GM21526 (cell line): ENCODE measurements at regions not wholly inside any gene's neighbourhood (a gene's known extent, or its start where the extent isn't known, plus 50 kb on each side); places are given as distances from the start of the nearest gene placed in this dataset.

Source experiments
- ATAC-seq: cut with Tn5 transposase; IDR thresholded peaks from one replicate; pipeline ENCODE4 v1.9.1; 2021; ENCODE audit warnings: moderate library complexity; ENCODE audit not compliant: unreplicated experiment, low FRiP score

DNA sequence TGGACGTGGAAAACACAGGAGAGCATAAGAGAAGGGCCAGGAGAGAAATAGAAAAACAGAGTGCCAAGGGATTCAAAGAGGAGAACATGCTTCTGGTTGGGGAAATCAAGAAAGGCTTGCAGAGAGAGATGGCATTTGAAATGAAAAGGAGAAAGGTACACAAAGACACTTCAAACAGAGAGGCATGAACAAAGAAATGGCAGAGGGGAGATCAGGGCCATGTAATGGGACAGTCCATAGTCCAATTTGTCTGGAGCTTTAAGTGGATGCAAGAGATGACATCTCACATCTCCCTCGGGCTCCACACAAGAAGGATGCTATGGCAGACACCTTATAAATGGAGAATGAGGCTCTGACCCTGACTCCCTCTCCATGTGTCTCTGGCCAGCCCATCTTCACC lies 331.1 kb downstream of the MLLT3 start:
- ATAC-seq, result no peak

DNA sequence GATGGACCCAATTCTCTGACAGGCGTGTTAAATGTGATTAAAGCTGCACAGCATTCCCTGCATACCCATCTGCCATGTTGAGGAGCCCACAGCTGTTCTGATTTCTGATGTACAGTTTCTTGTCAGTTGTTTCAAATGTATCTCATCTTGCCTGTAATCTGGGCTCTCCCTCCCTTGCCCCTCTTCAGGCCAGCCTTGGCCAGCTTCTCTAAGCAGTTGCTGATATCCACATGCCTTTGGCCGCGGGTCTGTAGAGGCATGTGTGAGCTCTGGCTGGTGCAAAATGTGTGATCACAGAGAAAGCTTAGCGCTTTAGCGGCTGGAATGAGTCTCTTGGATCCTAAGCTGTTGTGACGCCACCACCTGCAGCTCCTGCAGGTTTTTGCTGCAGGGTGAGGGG lies 332.0 kb downstream of the MLLT3 start:
- ATAC-seq, result no peak

GRCh38 chr9:20289423-20290010 lies 332.8 kb downstream of the MLLT3 start:
- ATAC-seq, result no peak

DNA sequence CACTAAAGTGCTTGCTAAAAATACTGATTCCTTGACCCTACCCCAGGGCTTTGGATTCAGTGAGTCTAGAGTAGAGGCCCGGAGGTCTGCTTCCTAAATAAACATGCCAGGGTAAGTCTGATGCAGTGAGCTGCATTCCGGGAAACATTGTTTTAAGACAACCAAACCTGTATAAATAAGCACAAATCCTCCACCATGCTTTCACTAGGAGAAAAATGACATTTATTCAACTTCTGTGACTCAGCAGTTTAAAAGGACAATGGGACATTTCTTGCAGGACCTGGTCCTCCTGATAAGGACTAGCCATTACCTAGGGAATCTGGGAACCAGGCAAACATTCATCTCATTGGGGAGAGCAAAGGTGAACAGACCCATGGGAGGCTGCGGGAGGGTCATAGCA lies 335.3 kb downstream of the MLLT3 start:
- no peak for ATAC-seq

DNA sequence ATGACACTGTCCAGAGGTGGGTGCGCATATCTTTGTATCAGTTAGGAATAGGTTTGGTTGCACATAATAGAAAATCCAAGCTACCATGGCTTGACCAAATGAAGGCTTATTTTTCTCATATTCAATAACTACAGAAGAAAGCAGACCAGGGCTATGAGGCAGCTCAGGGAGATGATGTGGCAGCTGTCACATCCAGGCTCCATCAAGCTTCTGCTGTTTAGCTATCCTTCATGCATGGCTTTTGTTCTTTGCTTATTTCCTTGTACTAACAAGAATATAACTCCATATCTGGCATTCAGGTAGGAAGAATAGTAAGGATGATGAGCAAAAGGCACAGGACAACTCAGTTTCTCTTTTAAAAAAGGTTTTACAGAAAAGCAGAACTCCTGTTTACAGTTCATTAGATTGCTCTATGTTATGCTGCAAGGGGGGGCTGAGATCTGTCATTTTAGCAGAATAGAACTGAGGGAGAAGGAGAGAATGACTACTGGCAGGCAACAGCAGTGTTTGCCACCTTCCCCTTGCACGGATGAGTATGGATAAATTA lies 336.1 kb downstream of the MLLT3 start:
- no peak for ATAC-seq

GRCh38 chr9:20284601-20285289 lies 337.6 kb downstream of the MLLT3 start:
- no peak for ATAC-seq

DNA sequence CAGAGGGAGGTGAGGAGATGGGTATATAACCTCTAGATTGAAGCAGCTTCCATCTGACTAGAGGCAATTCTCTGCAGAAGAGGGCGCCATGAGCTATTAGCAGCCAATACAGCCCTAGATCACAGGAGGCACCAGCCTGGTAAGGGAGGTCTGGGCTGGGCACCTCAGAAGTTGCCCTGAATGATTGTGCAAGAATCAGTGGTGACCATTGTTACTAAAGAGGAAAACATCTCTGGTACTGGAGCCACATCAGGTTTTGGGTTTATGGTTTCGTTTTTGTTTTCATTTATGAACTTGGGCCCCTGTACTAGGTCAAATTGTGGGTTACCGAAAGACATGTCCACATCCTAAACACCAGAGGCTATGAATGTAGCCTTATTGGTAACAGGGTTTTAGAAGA lies 342.0 kb downstream of the MLLT3 start:
- no peak for ATAC-seq

DNA sequence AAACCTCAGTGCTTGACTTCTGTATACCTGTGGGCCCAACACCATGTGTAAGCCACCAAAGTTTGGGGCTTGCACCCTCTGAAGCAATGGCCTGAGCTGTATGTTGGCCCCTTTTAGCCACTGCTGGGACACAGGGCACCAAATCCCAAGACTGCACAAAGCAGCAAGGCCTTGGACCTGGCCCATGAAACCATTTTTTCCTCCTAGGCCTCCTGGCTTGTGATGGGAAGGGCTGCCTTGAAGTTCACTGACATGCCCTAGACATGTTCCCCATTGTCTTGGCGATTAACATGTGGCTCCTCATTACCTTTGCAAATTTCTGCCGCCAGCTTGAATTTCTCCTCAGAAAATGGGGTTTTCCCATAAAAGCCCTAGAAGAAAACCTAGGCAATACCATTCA lies 345.5 kb downstream of the MLLT3 start:
- ATAC-seq, result no peak

- no peak for ATAC-seq
Measured at GRCh38 chr9:20271723-20272122, 350.6 kb downstream of the MLLT3 start.

DNA sequence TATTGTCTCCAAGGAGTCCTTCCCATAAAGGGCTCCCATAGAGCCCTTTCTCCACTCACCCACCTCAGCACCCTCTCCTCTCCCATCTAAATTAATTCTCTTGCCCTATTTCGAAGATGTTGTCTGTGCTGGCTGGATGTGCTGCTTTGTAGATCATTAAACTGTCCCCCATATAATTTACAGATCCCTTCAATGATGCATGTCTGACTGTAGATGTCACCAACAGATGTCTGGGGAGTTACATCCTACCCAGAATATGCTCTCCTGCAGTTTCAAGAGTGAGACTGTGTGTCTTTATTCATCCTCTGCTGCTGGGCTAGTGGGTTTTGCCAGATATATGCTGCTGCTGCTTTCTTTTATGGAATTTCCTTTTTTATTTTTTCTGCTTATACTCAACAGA lies 351.2 kb downstream of the MLLT3 start:
- ATAC-seq, result no peak

DNA sequence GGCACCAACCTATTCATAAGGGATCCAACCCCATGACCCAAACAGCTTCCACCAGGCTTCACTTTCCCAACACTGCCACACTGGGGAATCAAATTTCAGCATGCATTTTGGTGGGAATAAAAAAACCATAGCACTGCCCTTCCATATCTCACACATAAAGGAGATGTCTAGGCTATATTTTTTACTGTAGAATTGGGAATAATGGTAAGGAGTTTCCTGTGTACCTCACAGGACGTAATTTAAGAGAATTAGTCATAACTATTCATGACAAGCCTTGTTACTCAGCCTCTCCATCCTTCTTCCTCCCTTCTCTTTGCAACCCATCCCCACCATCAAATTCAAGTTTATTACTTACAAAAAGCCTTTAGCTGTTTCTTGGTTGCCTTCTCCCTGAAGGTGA lies 352.1 kb downstream of the MLLT3 start:
- ATAC-seq, result no peak

DNA sequence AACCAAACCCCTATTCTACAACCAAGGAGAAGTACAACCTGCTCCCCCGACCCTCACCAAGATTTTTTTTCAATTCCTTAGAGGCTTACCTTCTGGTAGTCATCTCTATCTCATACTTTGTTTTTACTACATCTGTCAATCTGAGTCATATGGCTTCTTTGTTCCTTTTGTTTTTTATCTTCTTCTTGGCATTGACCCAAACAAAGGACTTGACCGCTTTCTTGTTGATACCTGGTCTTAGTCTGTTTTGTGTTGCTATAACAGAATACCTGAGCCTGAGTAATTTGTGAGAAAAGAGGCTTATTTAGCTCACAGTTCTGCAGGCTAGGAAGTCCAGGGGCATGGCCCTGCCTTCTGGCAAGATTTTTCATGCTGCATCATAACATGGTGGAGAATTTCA lies 352.7 kb downstream of the MLLT3 start:
- ATAC-seq, result no peak

GRCh38 chr9:20264896-20265295 lies 357.4 kb downstream of the MLLT3 start:
- ATAC-seq, result no peak

- no peak for ATAC-seq
Measured at GRCh38 chr9:20262611-20263010, 359.7 kb downstream of the MLLT3 start.

DNA sequence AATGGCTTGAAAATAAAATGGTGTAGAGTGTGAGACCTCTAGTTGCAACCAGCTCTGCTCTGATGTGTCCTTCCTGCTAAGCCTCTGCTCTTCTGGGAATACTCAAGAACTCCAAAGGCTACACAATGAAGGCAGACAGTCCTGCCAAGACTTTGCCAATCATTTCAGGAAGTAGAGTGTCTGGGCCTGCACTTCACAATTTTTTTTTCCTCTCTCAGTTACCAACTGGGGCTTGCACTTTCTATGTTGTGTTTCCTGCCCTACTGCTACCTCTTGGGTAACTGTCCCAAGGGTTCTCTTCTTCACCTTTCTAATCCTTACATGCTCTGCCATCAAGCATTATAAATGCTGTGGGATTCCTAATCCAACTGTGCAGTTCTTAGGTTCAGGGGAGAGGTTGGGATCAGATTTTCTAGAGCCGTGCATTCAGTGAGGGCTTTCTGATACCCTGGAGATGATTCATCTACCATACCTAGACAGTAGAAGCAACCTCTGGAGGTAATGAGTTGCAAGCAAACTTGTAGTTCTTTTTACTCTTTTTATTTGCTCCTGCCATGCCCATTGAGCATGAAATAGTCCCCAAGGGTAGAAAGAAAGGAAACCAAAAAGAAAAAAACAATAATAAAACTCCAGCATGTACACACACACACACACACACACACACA lies 365.9 kb downstream of the MLLT3 start:
- ATAC-seq, result no peak

DNA sequence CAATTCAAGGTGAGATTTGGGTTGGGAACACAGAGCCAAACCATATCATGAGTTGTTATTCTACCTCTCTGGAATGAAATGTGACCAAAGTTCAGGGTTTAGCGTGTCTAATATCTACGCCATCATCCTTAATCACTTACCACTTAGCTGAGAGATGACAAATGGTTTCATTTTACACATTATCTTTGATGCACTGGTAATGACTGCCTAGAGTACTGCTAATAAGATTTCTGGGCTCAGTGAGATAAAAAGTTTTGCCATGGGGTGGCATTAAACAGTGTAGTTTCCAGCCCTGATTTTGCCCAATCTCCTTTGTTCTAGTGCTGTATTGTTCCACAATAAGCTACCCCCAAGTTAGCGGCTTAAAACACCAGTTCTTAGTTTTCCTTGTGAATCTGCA lies 367.2 kb downstream of the MLLT3 start:
- no peak for ATAC-seq

GRCh38 chr9:20253635-20254034 lies 368.7 kb downstream of the MLLT3 start:
- ATAC-seq, result no peak

DNA sequence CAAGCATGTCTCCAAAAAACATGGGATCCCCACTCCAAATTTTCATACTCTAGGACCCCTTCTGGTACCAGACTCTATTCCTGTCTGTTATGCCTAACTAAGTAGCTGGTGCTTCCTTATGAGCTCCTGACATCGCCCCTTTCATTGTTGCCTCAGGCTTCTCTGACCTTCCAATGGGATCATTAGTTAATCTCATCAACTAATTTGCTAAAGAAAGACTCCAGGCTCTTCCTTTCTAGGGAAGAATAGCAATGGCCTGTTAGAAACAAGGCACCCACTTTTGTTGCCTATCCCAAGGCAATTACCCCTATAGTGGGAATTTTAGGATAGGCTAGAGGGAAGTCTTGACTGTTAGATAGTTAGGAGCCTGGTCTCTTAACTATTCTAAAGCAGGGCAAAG lies 369.5 kb downstream of the MLLT3 start:
- ATAC-seq, result no peak

DNA sequence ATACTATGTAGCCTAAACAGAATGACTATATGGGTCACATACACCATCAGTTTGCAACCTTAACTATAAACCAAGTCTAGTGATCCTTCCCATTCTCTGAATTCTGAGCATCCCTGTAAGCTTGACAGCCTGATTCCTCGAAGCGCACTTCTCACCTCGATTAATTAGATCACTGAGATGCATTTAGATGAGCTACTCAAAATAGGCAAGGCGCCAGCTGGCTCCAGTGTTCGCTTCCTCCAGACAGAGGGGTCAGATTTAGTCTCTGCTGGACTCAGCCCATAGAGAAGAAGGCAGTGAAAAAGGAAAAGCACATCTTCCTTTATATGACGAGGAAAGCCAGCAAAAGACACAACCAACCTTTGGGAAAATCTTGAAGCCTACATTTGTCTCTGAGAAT lies 371.5 kb downstream of the MLLT3 start:
- no peak for ATAC-seq

- ATAC-seq, result no peak
Measured at GRCh38 chr9:20244271-20244670, 378.0 kb downstream of the MLLT3 start.

DNA sequence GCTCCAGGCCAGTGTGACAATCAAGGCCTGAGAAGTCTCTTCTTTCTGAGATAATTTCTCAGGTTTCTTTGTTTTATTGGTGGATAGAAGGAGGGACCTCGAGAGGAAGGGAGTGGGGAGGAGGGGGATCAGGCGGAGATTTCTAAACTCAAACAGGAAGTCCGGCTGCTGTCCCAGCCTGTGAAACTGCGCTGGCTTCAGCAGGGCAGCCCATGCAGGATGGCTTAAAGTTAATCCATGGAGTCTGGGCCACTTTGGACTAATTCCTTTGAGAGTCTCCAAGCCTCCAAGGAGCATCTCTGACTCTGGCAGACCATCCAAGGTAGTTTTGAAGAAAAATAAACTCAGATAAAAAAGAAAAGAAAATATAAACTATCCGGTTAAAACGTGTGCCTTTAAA lies 378.5 kb downstream of the MLLT3 start:
- ATAC-seq, result no peak
